NCI-H82 treated with DMSO at 0.1 percent for 48 hours (cell line): ENCODE measurements at regions not wholly inside any gene's neighbourhood (a gene's known extent, or its start where the extent isn't known, plus 50 kb on each side); places are given as distances from the start of the nearest gene placed in this dataset.

Experiments
- DNase-seq: peaks from one replicate; lab custom pipeline; 2025; ENCODE audit not compliant: unreplicated experiment; lab: John Stamatoyannopoulos, UW

GRCh38 chr1:170219163-170219562, 73.4 kb downstream of the NTMT2 start:
- no peak for DNase-seq

- no peak for DNase-seq
These were observed 75.3 kb downstream of the NTMT2 start for GRCh38 chr1:170221031-170221430.

- no peak for DNase-seq
These were observed 75.7 kb downstream of the NTMT2 start for GRCh38 chr1:170221495-170221894.

GRCh38 chr1:170224469-170224868, 78.7 kb downstream of the NTMT2 start:
- no peak for DNase-seq

- DNase-seq = no peak
These were observed 80.2 kb downstream of the NTMT2 start for GRCh38 chr1:170225781-170226530.

GRCh38 chr1:170226767-170227166, 81.0 kb downstream of the NTMT2 start:
- DNase-seq = no peak

- no peak for DNase-seq
These were observed 84.6 kb downstream of the NTMT2 start for GRCh38 chr1:170230323-170230722.

GRCh38 chr1:170231662-170232061, 85.9 kb downstream of the NTMT2 start:
- no peak for DNase-seq

GRCh38 chr1:170238704-170239391, 93.1 kb downstream of the NTMT2 start:
- no peak for DNase-seq

GRCh38 chr1:170239445-170239844, 93.7 kb downstream of the NTMT2 start:
- no peak for DNase-seq

- no peak for DNase-seq
These were observed 94.7 kb downstream of the NTMT2 start for GRCh38 chr1:170240409-170240808.

- DNase-seq = no peak
These were observed 95.6 kb downstream of the NTMT2 start for GRCh38 chr1:170241266-170241851.

GRCh38 chr1:170247751-170248521, 102.2 kb downstream of the NTMT2 start:
- DNase-seq = no peak

- DNase-seq = no peak
These were observed 104.9 kb downstream of the NTMT2 start for GRCh38 chr1:170250531-170251276.

GRCh38 chr1:170252851-170253579, 107.3 kb downstream of the NTMT2 start:
- DNase-seq = no peak

GRCh38 chr1:170254371-170254770, 108.6 kb downstream of the NTMT2 start:
- no peak for DNase-seq

- DNase-seq = no peak
These were observed 115.9 kb downstream of the NTMT2 start for GRCh38 chr1:170261669-170262068.

GRCh38 chr1:170262276-170262939, 116.6 kb downstream of the NTMT2 start:
- no peak for DNase-seq

GRCh38 chr1:170265234-170265633, 119.5 kb downstream of the NTMT2 start:
- no peak for DNase-seq

- no peak for DNase-seq
These were observed 121.6 kb downstream of the NTMT2 start for GRCh38 chr1:170267317-170267716.
